H9 (cell line): ENCODE measurements at regions not wholly inside any gene's neighbourhood (a gene's known extent, or its start where the extent isn't known, plus 50 kb on each side); places are given as distances from the start of the nearest gene placed in this dataset.

Source experiments
- DNase-seq: peaks from one replicate; pipeline ENCODE4 v3.0.0-alpha.2; 2017
- H2AFZ ChIP-seq: one replicate; pipeline ENCODE4 v1.6.1; 2013; ENCODE audit warnings: mild to moderate bottlenecking, low read length, control low read depth, moderate library complexity
- H2AK5ac ChIP-seq: 2 replicates; pipeline ENCODE4 v1.6.1; 2013; ENCODE audit warnings: low read length, control low read depth, mixed read lengths; ENCODE audit not compliant: insufficient read length
- H2BK120ac ChIP-seq: one replicate; pipeline ENCODE4 v1.6.1; 2013; ENCODE audit warnings: low read depth, mild to moderate bottlenecking, low read length, control low read depth, inconsistent platforms; ENCODE audit not compliant: poor library complexity, severe bottlenecking
- H2BK12ac ChIP-seq: 2 replicates; pipeline ENCODE4 v1.6.1; 2013; ENCODE audit warnings: low read length, control low read depth, mixed read lengths, low read depth; ENCODE audit not compliant: insufficient read length
- H2BK15ac ChIP-seq: 2 replicates; pipeline ENCODE4 v1.6.1; 2013; ENCODE audit warnings: low read depth, low read length, control low read depth
- H2BK20ac ChIP-seq: one replicate; pipeline ENCODE4 v1.6.1; 2013; ENCODE audit warnings: low read depth, mild to moderate bottlenecking, low read length, control low read depth, inconsistent platforms; ENCODE audit not compliant: poor library complexity, severe bottlenecking
- H2BK5ac ChIP-seq: 2 replicates; pipeline ENCODE4 v1.6.1; 2013; ENCODE audit warnings: low read length, control low read depth, mixed read lengths; ENCODE audit not compliant: insufficient read length
- H3K14ac ChIP-seq: 2 replicates; pipeline ENCODE4 v1.6.1; 2013; ENCODE audit warnings: low read length, control low read depth; ENCODE audit not compliant: insufficient read depth
- H3K18ac ChIP-seq: 2 replicates; pipeline ENCODE4 v1.6.1; 2013; ENCODE audit warnings: low read depth, mild to moderate bottlenecking, mixed read lengths, low read length, control low read depth; ENCODE audit not compliant: insufficient read length
- H3K23ac ChIP-seq: 2 replicates; pipeline ENCODE4 v1.6.1; 2013; ENCODE audit warnings: low read length, control low read depth, mixed read lengths, low read depth; ENCODE audit not compliant: insufficient read length
- H3K23me2 ChIP-seq: 2 replicates; pipeline ENCODE4 v1.6.1; 2013; ENCODE audit warnings: low read depth, mild to moderate bottlenecking, mixed read lengths, low read length, control low read depth; ENCODE audit not compliant: insufficient read length, poor library complexity, severe bottlenecking
- H3K27ac ChIP-seq: 2 replicates; pipeline ENCODE4 v1.5.1; 2013; ENCODE audit warnings: low read length, control low read depth, mixed read lengths, low read depth; ENCODE audit not compliant: insufficient read length
- H3K27me3 ChIP-seq: 2 replicates; pipeline ENCODE4 v1.6.1; 2013; ENCODE audit warnings: low read length, control low read depth, inconsistent platforms; ENCODE audit not compliant: insufficient read depth
- H3K4ac ChIP-seq: 2 replicates; pipeline ENCODE4 v1.6.1; 2013; ENCODE audit warnings: low read depth, mild to moderate bottlenecking, control low read depth, inconsistent platforms, low read length, moderate library complexity
- H3K4me1 ChIP-seq: 2 replicates; pipeline ENCODE4 v1.6.1; 2013; ENCODE audit warnings: low read length, control low read depth, inconsistent platforms; ENCODE audit not compliant: insufficient read depth
- H3K4me2 ChIP-seq: 2 replicates; pipeline ENCODE4 v1.6.1; 2013; ENCODE audit warnings: low read length, control low read depth, mixed read lengths; ENCODE audit not compliant: insufficient read length, insufficient read depth
- H3K56ac ChIP-seq: 2 replicates; pipeline ENCODE4 v1.6.1; 2013; ENCODE audit warnings: low read depth, mild to moderate bottlenecking, mixed read lengths, low read length, control low read depth; ENCODE audit not compliant: insufficient read length
- H3K79me1 ChIP-seq: 2 replicates; pipeline ENCODE4 v1.6.1; 2013; ENCODE audit warnings: low read depth, mild to moderate bottlenecking, moderate library complexity, low read length, control low read depth, inconsistent platforms; ENCODE audit not compliant: insufficient read depth, poor library complexity, severe bottlenecking
- H3K79me2 ChIP-seq: 2 replicates; pipeline ENCODE4 v1.6.1; 2013; ENCODE audit warnings: low read length, control low read depth, inconsistent platforms; ENCODE audit not compliant: insufficient read depth
- H3K9ac ChIP-seq: 2 replicates; pipeline ENCODE4 v1.6.1; 2013; ENCODE audit warnings: low read length, control low read depth, mixed read lengths; ENCODE audit not compliant: insufficient read length; ENCODE audit errors: extremely low read depth
- H3K9me3 ChIP-seq: one replicate; pipeline ENCODE4 v1.6.1; 2013; ENCODE audit warnings: low read depth, low read length, inconsistent platforms; ENCODE audit not compliant: control insufficient read depth
- H3T11ph ChIP-seq: one replicate; pipeline ENCODE4 v1.6.1; 2013; ENCODE audit warnings: mild to moderate bottlenecking, low read length, control low read depth, inconsistent platforms
- H4K20me1 ChIP-seq: one replicate; pipeline ENCODE4 v1.6.1; 2013; ENCODE audit not compliant: control insufficient read depth, insufficient read length, insufficient read depth
- H4K5ac ChIP-seq: 2 replicates; pipeline ENCODE4 v1.6.1; 2013; ENCODE audit warnings: low read depth, mild to moderate bottlenecking, mixed read lengths, low read length, control low read depth; ENCODE audit not compliant: insufficient read length
- H4K8ac ChIP-seq: replicated peaks from 2 replicates; pipeline ENCODE4 v1.6.1; 2013; ENCODE audit warnings: low read length, control low read depth, mixed read lengths, low read depth; ENCODE audit not compliant: insufficient read length
- H4K91ac ChIP-seq: 2 replicates; pipeline ENCODE4 v1.6.1; 2013; ENCODE audit warnings: low read depth, mild to moderate bottlenecking, moderate library complexity, mixed read lengths, low read length, control low read depth; ENCODE audit not compliant: insufficient read length
- H3K27ac Mint-ChIP-seq, 3 experiments: 2 replicates in 2 of 3; 3 replicates in 1 of 3; pipeline ENCODE4 v1.8.0; 2020 to 2021; ENCODE audit warnings: mixed read lengths in 3 of 3, mild to moderate bottlenecking in 1 of 3, moderate library complexity in 1 of 3
- H3K27me3 Mint-ChIP-seq: 2 replicates; pipeline ENCODE4 v1.8.0; 2021; ENCODE audit warnings: low read depth, mild to moderate bottlenecking, moderate library complexity, mixed read lengths
- H3K36me3 Mint-ChIP-seq, 3 experiments: 2 replicates in 2 of 3; 3 replicates in 1 of 3; pipeline ENCODE4 v1.8.0; 2020 to 2021; ENCODE audit warnings: low read depth in 3 of 3, mixed read lengths in 3 of 3; ENCODE audit not compliant: insufficient read depth in 1 of 3
- H3K4me1 Mint-ChIP-seq, 2 experiments: 2 replicates each; pipeline ENCODE4 v1.8.0; 2020; ENCODE audit warnings: mixed read lengths in 2 of 2
- H3K4me3 Mint-ChIP-seq, 2 experiments: 2 replicates in 1 of 2; 3 replicates in 1 of 2; pipeline ENCODE4 v1.8.0; 2020 to 2021; ENCODE audit warnings: mild to moderate bottlenecking in 2 of 2, mixed read lengths in 2 of 2, moderate library complexity in 1 of 2
- H3K9me3 Mint-ChIP-seq, 2 experiments: 2 replicates in 1 of 2; 3 replicates in 1 of 2; pipeline ENCODE4 v1.8.0; 2020; ENCODE audit warnings: mild to moderate bottlenecking in 2 of 2, mixed read lengths in 2 of 2, moderate library complexity in 1 of 2
- WGBS: extraction: QIAGEN DNeasy Blood & Tissue Kit; methylation state at CpG from one replicate; pipeline ENCODE4 v1.1.7; 2013; ENCODE audit warnings: missing lambda C conversion rate, low lambda C conversion rate, mixed read lengths; ENCODE audit not compliant: insufficient read length; ENCODE audit errors: extremely low coverage; 5-methylcytosine and 5-hydroxymethylcytosine counted together
- TF ChIP-seq, protein P1 (sequence below): fragments of 200-600 bp; sonication (generic); conservative IDR thresholded peaks from 3 replicates; pipeline ENCODE4 v1.8.0; 2021; ENCODE audit warnings: antibody characterized with exemption, mild to moderate bottlenecking

DNA sequence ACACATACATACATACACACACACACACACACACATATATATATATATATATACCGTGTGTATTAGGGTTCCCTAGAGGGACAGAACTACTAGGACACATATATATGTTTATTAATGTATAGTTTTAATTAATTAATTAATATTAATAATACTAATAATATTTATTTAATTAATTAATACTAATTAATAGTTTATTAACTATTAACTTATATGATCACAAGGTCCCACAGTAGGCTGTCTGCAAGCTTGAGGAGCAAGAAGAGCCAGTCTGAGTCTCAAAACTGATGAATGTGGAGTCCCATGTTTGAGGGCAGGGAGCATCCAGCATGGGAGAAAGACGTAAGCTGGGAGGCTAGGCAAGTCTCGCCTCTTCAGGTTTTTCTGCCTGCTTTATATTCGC, 398.0 kb upstream of the KIF2A start:
- Histone ChIP-seq H2BK15ac (no peak overlapping the region), H2BK20ac (no peak overlapping the region), H3K4ac (no peak overlapping the region), H3K27ac (no peak overlapping the region), H3K9ac (no peak overlapping the region), H3K56ac (no peak overlapping the region), H3K18ac (no peak overlapping the region), H4K20me1 (no peaks in the 10 kb centered on the region), H3K9me3 (no peaks in the 10 kb centered on the region), H3T11ph (no peak overlapping the region), H2AK5ac (no peak overlapping the region), H3K14ac (no peak overlapping the region), H3K23me2 (no peaks in the 10 kb centered on the region), H4K5ac (no peak overlapping the region), H4K91ac (no peak overlapping the region), H3K23ac (no peak overlapping the region), H3K4me1 (no peaks in the 10 kb centered on the region; the same call in 1 of the 2 replicates), H2BK12ac (no peak overlapping the region), H2BK120ac (no peak overlapping the region), H2AFZ (no peak overlapping the region), H3K79me2 (no peaks in the 10 kb centered on the region), H3K27me3 (no peaks in the 10 kb centered on the region), H3K79me1 (no peaks in the 10 kb centered on the region), H2BK5ac (no peak overlapping the region), H4K8ac (no peak overlapping the region), H3K4me2 (no peak overlapping the region)
- no CpG with 5 or more reads among the region's 4 CpGs for WGBS
- no peak overlapping the region for H3K4me3 Mint-ChIP-seq
- H3K27me3 Mint-ChIP-seq: no peaks in the 10 kb centered on the region
- TF ChIP-seq, protein P1, sequence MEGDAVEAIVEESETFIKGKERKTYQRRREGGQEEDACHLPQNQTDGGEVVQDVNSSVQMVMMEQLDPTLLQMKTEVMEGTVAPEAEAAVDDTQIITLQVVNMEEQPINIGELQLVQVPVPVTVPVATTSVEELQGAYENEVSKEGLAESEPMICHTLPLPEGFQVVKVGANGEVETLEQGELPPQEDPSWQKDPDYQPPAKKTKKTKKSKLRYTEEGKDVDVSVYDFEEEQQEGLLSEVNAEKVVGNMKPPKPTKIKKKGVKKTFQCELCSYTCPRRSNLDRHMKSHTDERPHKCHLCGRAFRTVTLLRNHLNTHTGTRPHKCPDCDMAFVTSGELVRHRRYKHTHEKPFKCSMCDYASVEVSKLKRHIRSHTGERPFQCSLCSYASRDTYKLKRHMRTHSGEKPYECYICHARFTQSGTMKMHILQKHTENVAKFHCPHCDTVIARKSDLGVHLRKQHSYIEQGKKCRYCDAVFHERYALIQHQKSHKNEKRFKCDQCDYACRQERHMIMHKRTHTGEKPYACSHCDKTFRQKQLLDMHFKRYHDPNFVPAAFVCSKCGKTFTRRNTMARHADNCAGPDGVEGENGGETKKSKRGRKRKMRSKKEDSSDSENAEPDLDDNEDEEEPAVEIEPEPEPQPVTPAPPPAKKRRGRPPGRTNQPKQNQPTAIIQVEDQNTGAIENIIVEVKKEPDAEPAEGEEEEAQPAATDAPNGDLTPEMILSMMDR: no peak
- H3K9me3 Mint-ChIP-seq: peaks cover 9 to 11% of the 10 kb centered on the region in 2 experiments
- H3K27ac Mint-ChIP-seq: no peak overlapping the region
- DNase-seq: no peak
- H3K36me3 Mint-ChIP-seq: peaks cover 5 to 10% (median 5%) of the 10 kb centered on the region in 3 experiments; a peak in 6 of 7 replicates
- peaks cover 3 to 6% of the 10 kb centered on the region in 2 experiments; a peak in 2 of 4 replicates for H3K4me1 Mint-ChIP-seq
